ENCODE measurements at regions not wholly inside any gene's neighbourhood (a gene's known extent, or its start where the extent isn't known, plus 50 kb on each side); places are given as distances from the start of the nearest gene placed in this dataset.

GRCh38 chr3:99323940-99324339 lies 314.5 kb upstream of the COL8A1 start:
- no peak for TF ChIP-seq POLR2A (IDR thresholded peaks at IDR 0.05; ENCODE audit: low read depth, low read length)
- TF ChIP-seq TAF1 (IDR thresholded peaks at IDR 0.05; ENCODE audit: low read depth, low read length), result no peak
